Effector memory CD8-positive, alpha-beta T cell (primary cell): ENCODE measurements at regions not wholly inside any gene's neighbourhood (a gene's known extent, or its start where the extent isn't known, plus 50 kb on each side); places are given as distances from the start of the nearest gene placed in this dataset.

ENCODE experiments used
- ATAC-seq: fragments of 150-1000 bp; cut with Tn5 transposase; replicated peaks from 2 replicates; pipeline ENCODE4 v1.10.0; 2021; ENCODE audit warnings: mild to moderate bottlenecking, moderate library complexity
- DNase-seq, 3 experiments: peaks; one replicate each; pipeline ENCODE4 v3.0.0; 2021
- H3K27ac Mint-ChIP-seq, 2 donors: one replicate each; pipeline ENCODE4 v1.8.0; 2022; ENCODE audit warnings: mild to moderate bottlenecking in 2 of 2, mixed read lengths in 2 of 2, moderate library complexity in 2 of 2
- H3K27me3 Mint-ChIP-seq, 2 donors: one replicate each; pipeline ENCODE4 v1.8.0; 2022; ENCODE audit warnings: mixed read lengths in 2 of 2
- H3K36me3 Mint-ChIP-seq: one replicate; pipeline ENCODE4 v1.8.0; 2022; ENCODE audit warnings: mild to moderate bottlenecking, moderate library complexity, mixed read lengths; ENCODE audit not compliant: insufficient read depth
- H3K4me1 Mint-ChIP-seq, 2 donors: one replicate each; pipeline ENCODE4 v1.8.0; 2022; ENCODE audit warnings: low read depth in 2 of 2, mixed read lengths in 2 of 2
- H3K4me3 Mint-ChIP-seq, 2 donors: one replicate each; pipeline ENCODE4 v1.8.0; 2022; ENCODE audit warnings: mild to moderate bottlenecking in 2 of 2, mixed read lengths in 2 of 2, moderate library complexity in 2 of 2
- H3K9me3 Mint-ChIP-seq, 2 donors: one replicate each; pipeline ENCODE4 v1.8.0; 2022; ENCODE audit warnings: mixed read lengths in 2 of 2

DNA sequence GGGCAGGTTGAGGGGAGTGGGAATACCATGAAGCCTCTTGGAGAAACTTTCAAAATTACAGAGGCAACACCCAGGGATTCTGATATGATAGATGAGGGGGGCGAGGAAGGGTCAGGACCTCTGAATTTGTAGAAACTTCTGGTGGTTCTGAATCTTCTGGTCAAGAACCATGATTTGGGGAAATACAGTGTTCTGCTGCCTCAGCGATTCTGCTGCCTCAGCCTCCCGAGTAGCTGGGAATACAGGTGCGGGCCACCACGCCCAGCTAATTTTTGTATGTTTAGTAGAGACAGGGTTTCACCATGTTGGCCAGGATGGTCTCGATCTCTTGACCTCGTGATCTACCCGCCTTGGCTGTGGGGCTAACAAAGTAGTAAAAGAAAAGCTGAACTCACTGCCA, 70.4 kb downstream of the MAGEF1 start:
- H3K27me3 Mint-ChIP-seq: peaks cover 7 to 31% of the 10 kb centered on the region in 2 donors
- H3K9me3 Mint-ChIP-seq: no peaks in the 10 kb centered on the region
- no peaks in the 10 kb centered on the region for H3K4me1 Mint-ChIP-seq
- ATAC-seq (no peak), DNase-seq (no peak)
- H3K36me3 Mint-ChIP-seq: no peaks in the 10 kb centered on the region
- no peak overlapping the region for H3K4me3 Mint-ChIP-seq
- H3K27ac Mint-ChIP-seq: no peak overlapping the region

DNA sequence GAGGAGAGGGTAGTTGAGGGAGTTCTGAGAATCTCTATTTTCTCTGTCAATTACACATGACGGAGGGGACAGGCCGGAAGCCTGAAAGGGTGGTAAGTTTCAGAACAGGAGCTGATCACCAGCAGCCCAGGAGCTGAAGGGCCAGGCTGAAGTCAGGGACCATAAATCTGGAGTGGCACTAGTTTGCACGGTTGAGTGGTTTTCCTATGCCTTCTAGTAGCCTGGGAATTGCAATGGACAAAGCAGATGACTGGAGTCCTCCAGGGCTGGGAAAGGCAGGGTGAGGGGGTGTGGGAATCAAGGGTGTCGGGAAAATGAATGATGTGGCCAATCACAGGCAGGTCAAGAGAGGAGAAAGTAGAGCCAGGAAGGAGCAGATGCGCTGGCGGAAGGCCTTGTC, 72.5 kb downstream of the MAGEF1 start:
- Mint-ChIP-seq H3K27me3 (peaks cover 19 to 31% of the 10 kb centered on the region in 2 donors), H3K27ac (no peak overlapping the region), H3K4me1 (no peaks in the 10 kb centered on the region), H3K4me3 (no peak overlapping the region), H3K36me3 (no peaks in the 10 kb centered on the region), H3K9me3 (no peaks in the 10 kb centered on the region)
- ATAC-seq: no peak
- no peak for DNase-seq

DNA sequence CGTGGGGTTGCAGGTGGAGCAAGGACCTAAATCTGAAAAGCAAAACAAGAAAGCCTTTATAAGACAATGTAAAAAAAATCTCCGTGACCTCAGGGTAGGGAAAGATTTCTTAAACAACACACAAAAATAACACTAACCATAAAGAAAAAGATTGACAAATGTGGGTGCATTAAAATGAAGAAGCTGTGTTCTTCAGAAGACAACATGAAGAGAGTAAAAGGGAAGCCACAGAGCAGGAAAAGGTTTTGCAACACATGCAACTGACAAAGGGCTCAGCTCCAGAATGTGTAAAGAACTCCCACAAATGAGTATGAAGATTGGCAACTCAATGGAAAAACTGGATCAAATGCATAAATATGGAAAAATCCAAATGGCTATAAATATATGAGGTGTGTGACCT, 74.2 kb downstream of the MAGEF1 start:
- no peak overlapping the region for H3K4me3 Mint-ChIP-seq
- no peak overlapping the region for H3K27ac Mint-ChIP-seq
- peaks cover 25 to 29% of the 10 kb centered on the region in 2 donors for H3K27me3 Mint-ChIP-seq
- no peaks in the 10 kb centered on the region for H3K36me3 Mint-ChIP-seq
- no peaks in the 10 kb centered on the region for H3K9me3 Mint-ChIP-seq
- no peaks in the 10 kb centered on the region for H3K4me1 Mint-ChIP-seq
- no peak for ATAC-seq
- DNase-seq: no peak

DNA sequence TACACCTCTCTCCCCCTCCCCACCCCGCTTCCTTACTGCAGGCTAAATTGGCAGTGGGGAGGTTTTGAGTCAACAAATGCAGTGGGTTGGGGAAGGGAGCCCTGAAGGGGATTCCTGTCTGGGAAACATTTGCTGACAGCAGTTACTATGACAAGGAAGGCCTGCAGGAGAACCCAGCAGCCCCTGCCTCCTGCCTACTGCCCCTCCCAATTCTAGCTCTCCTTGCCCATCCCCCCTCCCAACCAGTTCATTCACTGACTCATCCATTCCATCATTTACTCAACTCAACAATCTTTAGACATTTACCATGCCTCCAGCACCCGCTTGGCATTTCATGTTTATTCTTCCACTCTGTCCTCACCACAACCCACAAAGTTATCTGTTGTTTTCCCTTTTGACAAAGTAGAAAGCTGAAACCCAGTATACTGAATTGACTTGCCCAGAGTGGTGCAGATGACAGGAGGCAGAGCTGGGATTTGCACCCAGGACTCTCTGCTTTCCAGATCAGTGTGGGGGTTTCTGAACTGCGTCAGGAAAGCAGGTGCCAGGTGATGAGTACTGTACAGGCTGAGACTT, 75.0 kb downstream of the MAGEF1 start:
- ATAC-seq (peak; percentile 27), DNase-seq (no peak)
- no peaks in the 10 kb centered on the region for H3K4me1 Mint-ChIP-seq
- no peaks in the 10 kb centered on the region for H3K36me3 Mint-ChIP-seq
- H3K27me3 Mint-ChIP-seq: peaks cover 26 to 34% of the 10 kb centered on the region in 2 donors
- no peak overlapping the region for H3K27ac Mint-ChIP-seq
- H3K9me3 Mint-ChIP-seq: no peaks in the 10 kb centered on the region
- no peak overlapping the region for H3K4me3 Mint-ChIP-seq

DNA sequence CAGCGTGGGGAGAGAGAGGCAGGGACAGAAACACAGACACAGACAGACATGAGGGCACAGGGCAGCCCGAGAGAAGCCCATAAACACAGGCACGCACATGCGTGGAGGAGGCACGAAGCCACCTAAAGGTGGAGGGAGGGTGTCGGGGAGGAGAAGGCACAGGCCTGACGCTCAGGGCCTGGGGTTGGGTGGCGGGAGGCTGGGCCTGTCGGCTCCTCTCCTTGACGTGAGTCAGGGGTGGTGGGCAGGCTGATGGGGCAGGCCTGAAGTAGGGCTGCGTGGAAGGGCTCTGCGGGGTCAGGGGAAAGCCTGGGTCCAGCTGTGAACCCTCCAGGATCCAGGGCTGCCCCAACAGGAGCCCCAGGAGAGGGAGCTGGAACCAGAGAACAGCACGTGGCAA, 74.2 kb downstream of the EPHB3 start:
- Mint-ChIP-seq H3K27ac (peak overlapping the region in 1 of 2 donors; percentile 4), H3K9me3 (no peaks in the 10 kb centered on the region), H3K36me3 (no peaks in the 10 kb centered on the region), H3K4me3 (no peak overlapping the region), H3K4me1 (no peaks in the 10 kb centered on the region), H3K27me3 (peaks cover 26 to 34% of the 10 kb centered on the region in 2 donors)
- ATAC-seq: no peak
- no peak for DNase-seq

DNA sequence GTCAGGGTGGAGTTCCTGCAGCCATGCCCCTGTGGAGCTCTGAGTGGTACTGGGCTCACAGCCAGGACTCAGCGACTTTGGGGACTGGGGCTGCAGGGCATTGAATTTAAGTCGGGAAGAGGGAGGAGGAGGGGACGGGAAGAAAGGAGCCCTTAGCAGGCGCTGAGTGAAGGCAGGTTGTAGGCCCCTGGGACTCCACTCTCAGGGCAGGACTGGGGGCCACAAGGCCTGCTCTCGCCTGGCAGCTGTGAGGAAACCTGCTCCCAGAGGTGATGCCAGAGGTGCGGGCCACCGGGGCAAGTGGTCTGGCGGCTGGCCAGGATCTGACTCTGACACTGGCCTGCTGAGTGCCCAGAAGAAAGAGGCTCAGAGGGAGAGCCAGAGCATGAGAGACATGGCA, 73.5 kb downstream of the EPHB3 start:
- DNase-seq (no peak), ATAC-seq (no peak)
- Mint-ChIP-seq H3K4me1 (no peaks in the 10 kb centered on the region), H3K27ac (peak overlapping the region in 1 of 2 donors; percentile 4), H3K36me3 (no peaks in the 10 kb centered on the region), H3K9me3 (no peaks in the 10 kb centered on the region), H3K27me3 (peaks cover 26 to 34% of the 10 kb centered on the region in 2 donors), H3K4me3 (no peak overlapping the region)

DNA sequence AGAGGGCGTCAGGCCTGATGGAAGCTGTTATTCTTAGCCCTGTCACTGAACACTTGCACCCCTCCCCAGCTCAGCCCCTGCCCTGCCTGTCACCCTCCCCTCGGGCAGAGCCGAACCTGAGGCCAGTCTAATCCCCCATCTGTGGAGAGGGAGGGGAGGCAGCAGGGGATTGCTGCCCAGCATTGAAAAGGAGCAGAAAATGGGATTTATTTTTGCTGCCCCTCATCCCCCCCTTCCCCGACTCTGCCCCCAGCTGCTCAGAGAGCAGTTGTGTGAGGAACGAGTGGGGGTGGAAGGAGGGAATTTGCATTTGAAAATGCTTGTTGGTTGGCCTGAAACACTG, 71.6 kb downstream of the EPHB3 start:
- Mint-ChIP-seq H3K4me3 (no peak overlapping the region), H3K36me3 (no peaks in the 10 kb centered on the region), H3K27me3 (peaks cover 33 to 34% of the 10 kb centered on the region in 2 donors), H3K4me1 (no peaks in the 10 kb centered on the region), H3K9me3 (no peaks in the 10 kb centered on the region), H3K27ac (no peak overlapping the region)
- no peak for ATAC-seq
- DNase-seq: no peak

DNA sequence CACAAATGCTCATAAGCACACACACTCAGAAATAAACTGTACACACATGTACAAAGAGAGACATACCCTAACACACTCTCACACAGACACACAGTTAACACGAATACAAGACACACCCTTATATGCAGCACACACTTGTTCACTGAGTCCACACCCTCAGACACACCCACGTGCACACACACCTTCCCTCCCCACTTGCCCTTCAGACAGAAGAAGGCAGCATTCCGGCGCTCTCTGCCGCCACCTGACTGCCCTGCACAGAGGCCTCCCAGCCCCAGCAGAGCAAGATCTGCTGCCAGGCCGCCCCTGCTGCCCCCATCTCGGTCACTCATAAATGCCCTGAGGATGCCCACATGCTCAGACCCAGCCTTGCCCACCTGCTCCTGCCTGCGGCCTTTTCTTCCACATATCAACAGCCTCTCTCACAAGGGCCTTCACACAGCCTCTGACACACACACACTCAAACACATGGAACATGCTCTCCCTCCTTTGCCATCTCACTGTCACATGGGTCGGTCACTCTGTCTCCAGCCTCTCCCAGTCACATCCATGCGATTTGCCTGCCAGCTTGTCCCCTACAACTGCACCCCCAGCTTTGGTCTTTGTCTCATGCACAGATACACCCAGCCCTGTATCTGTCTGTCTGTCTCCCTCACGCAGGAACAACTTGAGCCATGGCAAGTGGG, 71.1 kb downstream of the EPHB3 start:
- Mint-ChIP-seq H3K9me3 (no peaks in the 10 kb centered on the region), H3K27ac (no peak overlapping the region), H3K4me1 (no peaks in the 10 kb centered on the region), H3K27me3 (peaks cover 33 to 34% of the 10 kb centered on the region in 2 donors), H3K36me3 (no peaks in the 10 kb centered on the region), H3K4me3 (no peak overlapping the region)
- ATAC-seq (no peak), DNase-seq (no peak)
